ENCODE measurements at regions not wholly inside any gene's neighbourhood (a gene's known extent, or its start where the extent isn't known, plus 50 kb on each side); places are given as distances from the start of the nearest gene placed in this dataset.

DNA sequence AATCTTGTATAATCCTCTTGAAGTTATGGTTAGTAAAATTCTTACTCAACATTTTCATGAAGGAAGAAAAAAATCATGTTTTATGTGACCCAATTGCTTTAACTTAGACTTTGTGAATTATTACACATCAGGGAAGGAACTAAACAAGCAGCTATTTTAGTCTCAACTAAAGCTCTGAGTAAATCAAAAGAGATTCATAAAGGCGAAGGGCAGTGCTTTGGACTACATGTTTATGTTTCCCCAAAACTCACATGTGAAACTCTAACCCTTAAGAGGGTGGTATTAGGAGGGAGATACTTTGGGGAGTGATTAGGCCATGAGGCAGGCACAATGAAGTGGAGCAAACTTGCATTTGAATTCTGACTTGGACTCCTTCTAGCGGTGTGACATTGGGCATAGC lies 283.7 kb upstream of the POU3F3 start:
- no peak for ATAC-seq (ENCODE audit: insufficient number of reproducible peaks, low FRiP score, low read depth)
- Histone ChIP-seq H3K27ac (no peak overlapping the region), H3K27me3 (replicated peaks; ENCODE audit: insufficient read depth) (no peaks in the 10 kb centered on the region), H3K4me3 (no peak overlapping the region), H3K9me3 (no peaks in the 10 kb centered on the region), H3K4me1 (ENCODE audit: control insufficient read depth in 1 of 2, low read depth in 2 of 2) (no peaks in the 10 kb centered on the region), H3K36me3 (no peaks in the 10 kb centered on the region)
- TF ChIP-seq, protein P1, sequence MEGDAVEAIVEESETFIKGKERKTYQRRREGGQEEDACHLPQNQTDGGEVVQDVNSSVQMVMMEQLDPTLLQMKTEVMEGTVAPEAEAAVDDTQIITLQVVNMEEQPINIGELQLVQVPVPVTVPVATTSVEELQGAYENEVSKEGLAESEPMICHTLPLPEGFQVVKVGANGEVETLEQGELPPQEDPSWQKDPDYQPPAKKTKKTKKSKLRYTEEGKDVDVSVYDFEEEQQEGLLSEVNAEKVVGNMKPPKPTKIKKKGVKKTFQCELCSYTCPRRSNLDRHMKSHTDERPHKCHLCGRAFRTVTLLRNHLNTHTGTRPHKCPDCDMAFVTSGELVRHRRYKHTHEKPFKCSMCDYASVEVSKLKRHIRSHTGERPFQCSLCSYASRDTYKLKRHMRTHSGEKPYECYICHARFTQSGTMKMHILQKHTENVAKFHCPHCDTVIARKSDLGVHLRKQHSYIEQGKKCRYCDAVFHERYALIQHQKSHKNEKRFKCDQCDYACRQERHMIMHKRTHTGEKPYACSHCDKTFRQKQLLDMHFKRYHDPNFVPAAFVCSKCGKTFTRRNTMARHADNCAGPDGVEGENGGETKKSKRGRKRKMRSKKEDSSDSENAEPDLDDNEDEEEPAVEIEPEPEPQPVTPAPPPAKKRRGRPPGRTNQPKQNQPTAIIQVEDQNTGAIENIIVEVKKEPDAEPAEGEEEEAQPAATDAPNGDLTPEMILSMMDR (IDR thresholded peaks at IDR 0.05), result no peak
- DNase-seq (ENCODE audit: low spot score), result no peak

DNA sequence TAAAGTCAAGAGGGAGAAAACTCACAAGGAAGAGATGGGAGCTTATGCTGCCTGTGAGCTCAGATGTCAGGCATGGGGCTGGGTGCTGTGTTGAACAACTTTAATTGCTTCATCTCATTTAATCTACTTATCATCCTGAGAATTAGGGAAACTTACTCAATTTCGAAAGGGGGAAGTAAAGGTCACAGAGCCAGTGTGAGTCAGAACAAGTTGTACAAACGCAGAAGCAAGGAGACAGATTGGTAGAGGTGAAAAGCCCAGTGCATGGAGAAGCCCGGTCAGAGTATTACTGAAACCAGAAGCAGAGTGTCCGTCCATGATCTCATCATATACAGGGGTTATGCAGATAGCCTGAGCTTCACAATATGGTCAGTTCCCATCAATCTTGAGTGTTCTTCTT lies 281.1 kb upstream of the POU3F3 start:
- H3K4me1 ChIP-seq (ENCODE audit: control insufficient read depth in 1 of 2, low read depth in 2 of 2), result no peaks in the 10 kb centered on the region
- H3K36me3 ChIP-seq, result no peaks in the 10 kb centered on the region
- no peak for ATAC-seq (ENCODE audit: insufficient number of reproducible peaks, low FRiP score, low read depth)
- no peak for DNase-seq (ENCODE audit: low spot score)
- H3K4me3 ChIP-seq, result no peak overlapping the region
- no peaks in the 10 kb centered on the region for H3K9me3 ChIP-seq
- no peak overlapping the region for H3K27ac ChIP-seq
- TF ChIP-seq, protein P1 (IDR thresholded peaks at IDR 0.05), result no peak
- H3K27me3 ChIP-seq (replicated peaks; ENCODE audit: insufficient read depth), result no peaks in the 10 kb centered on the region

DNA sequence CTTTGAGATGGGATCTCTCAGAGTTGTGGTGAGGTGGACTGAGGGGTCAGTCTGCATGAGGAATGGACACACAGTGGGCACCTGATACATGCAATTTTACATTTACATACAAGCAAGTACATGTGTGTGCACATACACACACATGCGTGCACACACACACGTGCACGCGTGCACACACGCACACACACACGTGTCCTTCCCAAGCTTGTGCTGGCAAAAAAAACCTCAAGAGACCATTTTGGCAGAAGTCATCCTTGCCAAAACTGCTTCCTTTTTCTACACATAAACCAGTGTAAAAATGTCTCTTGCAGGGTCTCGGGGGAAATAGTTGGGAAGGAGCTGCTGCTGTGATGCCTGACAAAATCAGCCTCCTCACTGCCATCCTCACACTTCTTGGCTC lies 279.5 kb upstream of the POU3F3 start:
- no peaks in the 10 kb centered on the region for H3K4me1 ChIP-seq (ENCODE audit: control insufficient read depth in 1 of 2, low read depth in 2 of 2)
- TF ChIP-seq, protein P1 (IDR thresholded peaks at IDR 0.05), result no peak
- no peak overlapping the region for H3K4me3 ChIP-seq
- DNase-seq (ENCODE audit: low spot score), result no peak
- no peak overlapping the region for H3K27ac ChIP-seq
- no peak for ATAC-seq (ENCODE audit: insufficient number of reproducible peaks, low FRiP score, low read depth)
- no peaks in the 10 kb centered on the region for H3K36me3 ChIP-seq
- H3K27me3 ChIP-seq (replicated peaks; ENCODE audit: insufficient read depth), result no peaks in the 10 kb centered on the region
- H3K9me3 ChIP-seq, result no peaks in the 10 kb centered on the region

DNA sequence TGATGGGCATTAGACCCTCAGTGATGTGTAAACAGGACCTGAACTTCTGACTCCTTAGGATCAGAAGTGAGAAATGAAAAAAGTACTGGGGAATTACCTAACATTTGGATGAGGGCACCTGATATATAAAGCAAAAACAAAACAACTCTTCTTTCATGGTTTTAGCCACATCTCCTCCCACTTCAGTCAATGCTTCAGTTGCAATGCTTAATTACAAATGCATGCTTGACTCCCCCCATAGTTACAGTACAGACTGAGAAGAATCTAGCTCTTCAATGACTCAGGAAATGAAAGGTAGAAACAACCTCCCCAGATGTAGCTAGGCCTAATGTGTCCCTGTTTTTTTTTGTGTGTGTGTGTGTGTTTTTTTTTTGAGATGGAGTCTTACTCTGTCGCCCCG lies 276.8 kb upstream of the POU3F3 start:
- H3K36me3 ChIP-seq, result no peaks in the 10 kb centered on the region
- no peak overlapping the region for H3K4me3 ChIP-seq
- no peak overlapping the region for H3K27ac ChIP-seq
- no peaks in the 10 kb centered on the region for H3K27me3 ChIP-seq (replicated peaks; ENCODE audit: insufficient read depth)
- no peaks in the 10 kb centered on the region for H3K9me3 ChIP-seq
- TF ChIP-seq, protein P1 (IDR thresholded peaks at IDR 0.05), result no peak
- no peaks in the 10 kb centered on the region for H3K4me1 ChIP-seq (ENCODE audit: control insufficient read depth in 1 of 2, low read depth in 2 of 2)
- ATAC-seq (ENCODE audit: insufficient number of reproducible peaks, low FRiP score, low read depth) (no peak), DNase-seq (ENCODE audit: low spot score) (no peak)

DNA sequence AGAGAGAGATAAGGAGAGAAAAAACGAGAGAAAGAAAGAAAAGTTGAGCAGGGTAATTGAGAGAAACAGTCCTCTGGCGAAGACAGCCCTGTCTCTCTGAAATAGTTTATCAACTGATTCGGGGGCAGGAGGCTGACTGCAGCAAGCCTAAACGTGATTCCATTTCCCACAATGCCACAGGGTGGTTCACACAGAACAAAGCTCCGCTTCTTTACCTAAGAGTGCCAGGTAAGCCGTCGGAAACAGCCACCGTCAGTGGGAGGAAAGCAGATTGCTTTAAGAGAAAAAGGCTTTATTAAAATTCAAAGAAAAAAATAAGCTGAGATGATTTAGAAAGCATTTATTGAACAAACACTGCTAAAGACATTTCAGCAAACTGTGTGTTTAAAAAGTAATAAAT lies 271.4 kb upstream of the POU3F3 start:
- no peak for DNase-seq (ENCODE audit: low spot score)
- TF ChIP-seq, protein P1 (IDR thresholded peaks at IDR 0.05), result no peak
- Histone ChIP-seq H3K4me1 (ENCODE audit: control insufficient read depth in 1 of 2, low read depth in 2 of 2) (no peaks in the 10 kb centered on the region), H3K36me3 (no peaks in the 10 kb centered on the region), H3K9me3 (no peaks in the 10 kb centered on the region), H3K27me3 (replicated peaks; ENCODE audit: insufficient read depth) (no peaks in the 10 kb centered on the region), H3K27ac (no peak overlapping the region), H3K4me3 (no peak overlapping the region)
- ATAC-seq (ENCODE audit: insufficient number of reproducible peaks, low FRiP score, low read depth), result no peak

All from thoracic aorta (tissue), 2 donors.